ENCODE measurements at regions not wholly inside any gene's neighbourhood (a gene's known extent, or its start where the extent isn't known, plus 50 kb on each side); places are given as distances from the start of the nearest gene placed in this dataset.

GRCh38 chr9:127553793-127554192 is 58.3 kb upstream of the STXBP1 start:
- DNase-seq (ENCODE audit: low spot score): no peak

- DNase-seq (ENCODE audit: low spot score): no peak
Observed at GRCh38 chr9:127554966-127555839, 56.9 kb upstream of the STXBP1 start.

- peak; percentile 30 for DNase-seq (ENCODE audit: low spot score)
Observed at GRCh38 chr9:127555840-127556820, 55.9 kb upstream of the STXBP1 start.

GRCh38 chr9:127556871-127557270 is 55.2 kb upstream of the STXBP1 start:
- DNase-seq (ENCODE audit: low spot score): no peak

- no peak for DNase-seq (ENCODE audit: low spot score)
Observed at GRCh38 chr9:127557466-127557869, 54.6 kb upstream of the STXBP1 start.

GRCh38 chr9:127557998-127558546 is 54.0 kb upstream of the STXBP1 start:
- no peak for DNase-seq (ENCODE audit: low spot score)

GRCh38 chr9:127558581-127559246 is 53.4 kb upstream of the STXBP1 start:
- no peak for DNase-seq (ENCODE audit: low spot score)

- DNase-seq (ENCODE audit: low spot score): no peak
Observed at GRCh38 chr9:127559247-127559680, 52.8 kb upstream of the STXBP1 start.

GRCh38 chr9:127561491-127562278 is 50.4 kb upstream of the STXBP1 start:
- no peak for DNase-seq (ENCODE audit: low spot score)

Measured in germinal center (tissue), 1 donor.